ENCODE measurements at regions not wholly inside any gene's neighbourhood (a gene's known extent, or its start where the extent isn't known, plus 50 kb on each side); places are given as distances from the start of the nearest gene placed in this dataset.

DNA sequence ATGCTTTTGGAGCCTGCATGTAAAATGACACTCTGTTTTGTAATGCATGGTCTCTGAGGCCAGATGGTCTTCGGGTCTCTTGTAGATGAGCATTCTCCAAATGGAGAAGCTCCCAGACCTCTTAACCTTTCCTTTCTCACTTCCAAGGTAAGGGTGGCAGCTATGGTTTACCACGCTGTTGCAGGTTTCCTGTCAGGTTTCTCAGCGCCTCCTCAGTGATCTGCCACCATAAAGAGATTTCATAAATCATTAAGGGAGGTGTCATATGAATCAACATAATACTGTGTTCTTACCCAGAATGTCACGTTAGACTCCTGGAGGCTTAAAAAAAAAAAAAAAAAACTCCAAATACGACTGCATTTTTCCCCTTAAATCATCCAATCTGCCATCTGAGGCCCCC, 787.4 kb upstream of the EEF2KMT start:
- H3K9me2 ChIP-seq (ENCODE audit: insufficient read depth): no peaks in the 10 kb centered on the region
- Mint-ChIP-seq H3K9me3 (no peaks in the 10 kb centered on the region; the same call in 2 of the 3 replicates), H3K27me3 (ENCODE audit: insufficient read depth, low read depth, poor library complexity) (peaks cover 6% of the 10 kb centered on the region), H3K4me1 (peaks cover 7% of the 10 kb centered on the region), H3K4me3 (no peak overlapping the region), H3K27ac (no peak overlapping the region), H3K36me3 (ENCODE audit: low read depth) (no peaks in the 10 kb centered on the region)
- H3K4me2 ChIP-seq: no peak overlapping the region
- H3K4me3 ChIP-seq: no peak overlapping the region
- H3F3A ChIP-seq (replicated peaks; ENCODE audit: low read depth): no peaks in the 10 kb centered on the region
- TF ChIP-seq, protein P1, sequence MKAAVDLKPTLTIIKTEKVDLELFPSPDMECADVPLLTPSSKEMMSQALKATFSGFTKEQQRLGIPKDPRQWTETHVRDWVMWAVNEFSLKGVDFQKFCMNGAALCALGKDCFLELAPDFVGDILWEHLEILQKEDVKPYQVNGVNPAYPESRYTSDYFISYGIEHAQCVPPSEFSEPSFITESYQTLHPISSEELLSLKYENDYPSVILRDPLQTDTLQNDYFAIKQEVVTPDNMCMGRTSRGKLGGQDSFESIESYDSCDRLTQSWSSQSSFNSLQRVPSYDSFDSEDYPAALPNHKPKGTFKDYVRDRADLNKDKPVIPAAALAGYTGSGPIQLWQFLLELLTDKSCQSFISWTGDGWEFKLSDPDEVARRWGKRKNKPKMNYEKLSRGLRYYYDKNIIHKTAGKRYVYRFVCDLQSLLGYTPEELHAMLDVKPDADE (IDR thresholded peaks at IDR 0.05): no peak
- TF ChIP-seq ZNF114 (CRISPR knock-in tag; IDR thresholded peaks at IDR 0.05): no peak
- TF ChIP-seq EZH2phosphoT487 (IDR thresholded peaks at IDR 0.05; ENCODE audit: unreplicated experiment): no peak
- TF ChIP-seq, protein P2, sequence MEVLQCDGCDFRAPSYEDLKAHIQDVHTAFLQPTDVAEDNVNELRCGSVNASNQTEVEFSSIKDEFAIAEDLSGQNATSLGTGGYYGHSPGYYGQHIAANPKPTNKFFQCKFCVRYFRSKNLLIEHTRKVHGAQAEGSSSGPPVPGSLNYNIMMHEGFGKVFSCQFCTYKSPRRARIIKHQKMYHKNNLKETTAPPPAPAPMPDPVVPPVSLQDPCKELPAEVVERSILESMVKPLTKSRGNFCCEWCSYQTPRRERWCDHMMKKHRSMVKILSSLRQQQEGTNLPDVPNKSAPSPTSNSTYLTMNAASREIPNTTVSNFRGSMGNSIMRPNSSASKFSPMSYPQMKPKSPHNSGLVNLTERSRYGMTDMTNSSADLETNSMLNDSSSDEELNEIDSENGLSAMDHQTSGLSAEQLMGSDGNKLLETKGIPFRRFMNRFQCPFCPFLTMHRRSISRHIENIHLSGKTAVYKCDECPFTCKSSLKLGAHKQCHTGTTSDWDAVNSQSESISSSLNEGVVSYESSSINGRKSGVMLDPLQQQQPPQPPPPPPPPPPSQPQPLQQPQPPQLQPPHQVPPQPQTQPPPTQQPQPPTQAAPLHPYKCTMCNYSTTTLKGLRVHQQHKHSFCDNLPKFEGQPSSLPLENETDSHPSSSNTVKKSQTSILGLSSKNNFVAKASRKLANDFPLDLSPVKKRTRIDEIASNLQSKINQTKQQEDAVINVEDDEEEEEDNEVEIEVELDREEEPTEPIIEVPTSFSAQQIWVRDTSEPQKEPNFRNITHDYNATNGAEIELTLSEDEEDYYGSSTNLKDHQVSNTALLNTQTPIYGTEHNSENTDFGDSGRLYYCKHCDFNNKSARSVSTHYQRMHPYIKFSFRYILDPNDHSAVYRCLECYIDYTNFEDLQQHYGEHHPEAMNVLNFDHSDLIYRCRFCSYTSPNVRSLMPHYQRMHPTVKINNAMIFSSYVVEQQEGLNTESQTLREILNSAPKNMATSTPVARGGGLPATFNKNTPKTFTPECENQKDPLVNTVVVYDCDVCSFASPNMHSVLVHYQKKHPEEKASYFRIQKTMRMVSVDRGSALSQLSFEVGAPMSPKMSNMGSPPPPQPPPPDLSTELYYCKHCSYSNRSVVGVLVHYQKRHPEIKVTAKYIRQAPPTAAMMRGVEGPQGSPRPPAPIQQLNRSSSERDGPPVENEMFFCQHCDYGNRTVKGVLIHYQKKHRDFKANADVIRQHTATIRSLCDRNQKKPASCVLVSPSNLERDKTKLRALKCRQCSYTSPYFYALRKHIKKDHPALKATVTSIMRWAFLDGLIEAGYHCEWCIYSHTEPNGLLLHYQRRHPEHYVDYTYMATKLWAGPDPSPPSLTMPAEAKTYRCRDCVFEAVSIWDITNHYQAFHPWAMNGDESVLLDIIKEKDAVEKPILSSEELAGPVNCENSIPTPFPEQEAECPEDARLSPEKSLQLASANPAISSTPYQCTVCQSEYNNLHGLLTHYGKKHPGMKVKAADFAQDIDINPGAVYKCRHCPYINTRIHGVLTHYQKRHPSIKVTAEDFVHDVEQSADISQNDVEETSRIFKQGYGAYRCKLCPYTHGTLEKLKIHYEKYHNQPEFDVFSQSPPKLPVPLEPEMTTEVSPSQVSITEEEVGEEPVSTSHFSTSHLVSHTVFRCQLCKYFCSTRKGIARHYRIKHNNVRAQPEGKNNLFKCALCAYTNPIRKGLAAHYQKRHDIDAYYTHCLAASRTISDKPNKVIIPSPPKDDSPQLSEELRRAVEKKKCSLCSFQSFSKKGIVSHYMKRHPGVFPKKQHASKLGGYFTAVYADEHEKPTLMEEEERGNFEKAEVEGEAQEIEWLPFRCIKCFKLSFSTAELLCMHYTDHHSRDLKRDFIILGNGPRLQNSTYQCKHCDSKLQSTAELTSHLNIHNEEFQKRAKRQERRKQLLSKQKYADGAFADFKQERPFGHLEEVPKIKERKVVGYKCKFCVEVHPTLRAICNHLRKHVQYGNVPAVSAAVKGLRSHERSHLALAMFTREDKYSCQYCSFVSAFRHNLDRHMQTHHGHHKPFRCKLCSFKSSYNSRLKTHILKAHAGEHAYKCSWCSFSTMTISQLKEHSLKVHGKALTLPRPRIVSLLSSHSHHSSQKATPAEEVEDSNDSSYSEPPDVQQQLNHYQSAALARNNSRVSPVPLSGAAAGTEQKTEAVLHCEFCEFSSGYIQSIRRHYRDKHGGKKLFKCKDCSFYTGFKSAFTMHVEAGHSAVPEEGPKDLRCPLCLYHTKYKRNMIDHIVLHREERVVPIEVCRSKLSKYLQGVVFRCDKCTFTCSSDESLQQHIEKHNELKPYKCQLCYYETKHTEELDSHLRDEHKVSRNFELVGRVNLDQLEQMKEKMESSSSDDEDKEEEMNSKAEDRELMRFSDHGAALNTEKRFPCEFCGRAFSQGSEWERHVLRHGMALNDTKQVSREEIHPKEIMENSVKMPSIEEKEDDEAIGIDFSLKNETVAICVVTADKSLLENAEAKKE (CRISPR knock-in tag; IDR thresholded peaks at IDR 0.05): no peak
- TF ChIP-seq STAT1 (IDR thresholded peaks at IDR 0.05; ENCODE audit: unreplicated experiment): no peak
- no peak for TF ChIP-seq EZH2 (IDR thresholded peaks at IDR 0.05; ENCODE audit: low read depth, unreplicated experiment)
- TF ChIP-seq JUNB (IDR thresholded peaks at IDR 0.05; ENCODE audit: unreplicated experiment): no peak
- no peak for TF ChIP-seq NANOG (IDR thresholded peaks at IDR 0.05; ENCODE audit: borderline replicate concordance)
- no peak for TF ChIP-seq ZNF331 (CRISPR knock-in tag; IDR thresholded peaks at IDR 0.05; ENCODE audit: low read depth)
- TF ChIP-seq CREB1 (CRISPR knock-in tag; IDR thresholded peaks at IDR 0.05; ENCODE audit: low read depth): no peak
- TF ChIP-seq, protein P3, sequence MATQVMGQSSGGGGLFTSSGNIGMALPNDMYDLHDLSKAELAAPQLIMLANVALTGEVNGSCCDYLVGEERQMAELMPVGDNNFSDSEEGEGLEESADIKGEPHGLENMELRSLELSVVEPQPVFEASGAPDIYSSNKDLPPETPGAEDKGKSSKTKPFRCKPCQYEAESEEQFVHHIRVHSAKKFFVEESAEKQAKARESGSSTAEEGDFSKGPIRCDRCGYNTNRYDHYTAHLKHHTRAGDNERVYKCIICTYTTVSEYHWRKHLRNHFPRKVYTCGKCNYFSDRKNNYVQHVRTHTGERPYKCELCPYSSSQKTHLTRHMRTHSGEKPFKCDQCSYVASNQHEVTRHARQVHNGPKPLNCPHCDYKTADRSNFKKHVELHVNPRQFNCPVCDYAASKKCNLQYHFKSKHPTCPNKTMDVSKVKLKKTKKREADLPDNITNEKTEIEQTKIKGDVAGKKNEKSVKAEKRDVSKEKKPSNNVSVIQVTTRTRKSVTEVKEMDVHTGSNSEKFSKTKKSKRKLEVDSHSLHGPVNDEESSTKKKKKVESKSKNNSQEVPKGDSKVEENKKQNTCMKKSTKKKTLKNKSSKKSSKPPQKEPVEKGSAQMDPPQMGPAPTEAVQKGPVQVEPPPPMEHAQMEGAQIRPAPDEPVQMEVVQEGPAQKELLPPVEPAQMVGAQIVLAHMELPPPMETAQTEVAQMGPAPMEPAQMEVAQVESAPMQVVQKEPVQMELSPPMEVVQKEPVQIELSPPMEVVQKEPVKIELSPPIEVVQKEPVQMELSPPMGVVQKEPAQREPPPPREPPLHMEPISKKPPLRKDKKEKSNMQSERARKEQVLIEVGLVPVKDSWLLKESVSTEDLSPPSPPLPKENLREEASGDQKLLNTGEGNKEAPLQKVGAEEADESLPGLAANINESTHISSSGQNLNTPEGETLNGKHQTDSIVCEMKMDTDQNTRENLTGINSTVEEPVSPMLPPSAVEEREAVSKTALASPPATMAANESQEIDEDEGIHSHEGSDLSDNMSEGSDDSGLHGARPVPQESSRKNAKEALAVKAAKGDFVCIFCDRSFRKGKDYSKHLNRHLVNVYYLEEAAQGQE (IDR thresholded peaks at IDR 0.05; ENCODE audit: unreplicated experiment): no peak
- TF ChIP-seq, protein P4, sequence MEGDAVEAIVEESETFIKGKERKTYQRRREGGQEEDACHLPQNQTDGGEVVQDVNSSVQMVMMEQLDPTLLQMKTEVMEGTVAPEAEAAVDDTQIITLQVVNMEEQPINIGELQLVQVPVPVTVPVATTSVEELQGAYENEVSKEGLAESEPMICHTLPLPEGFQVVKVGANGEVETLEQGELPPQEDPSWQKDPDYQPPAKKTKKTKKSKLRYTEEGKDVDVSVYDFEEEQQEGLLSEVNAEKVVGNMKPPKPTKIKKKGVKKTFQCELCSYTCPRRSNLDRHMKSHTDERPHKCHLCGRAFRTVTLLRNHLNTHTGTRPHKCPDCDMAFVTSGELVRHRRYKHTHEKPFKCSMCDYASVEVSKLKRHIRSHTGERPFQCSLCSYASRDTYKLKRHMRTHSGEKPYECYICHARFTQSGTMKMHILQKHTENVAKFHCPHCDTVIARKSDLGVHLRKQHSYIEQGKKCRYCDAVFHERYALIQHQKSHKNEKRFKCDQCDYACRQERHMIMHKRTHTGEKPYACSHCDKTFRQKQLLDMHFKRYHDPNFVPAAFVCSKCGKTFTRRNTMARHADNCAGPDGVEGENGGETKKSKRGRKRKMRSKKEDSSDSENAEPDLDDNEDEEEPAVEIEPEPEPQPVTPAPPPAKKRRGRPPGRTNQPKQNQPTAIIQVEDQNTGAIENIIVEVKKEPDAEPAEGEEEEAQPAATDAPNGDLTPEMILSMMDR (conservative IDR thresholded peaks at IDR 0.05; ENCODE audit: low read depth in 2 of 2): no peak
- TF ChIP-seq POLR2AphosphoS5 (IDR thresholded peaks at IDR 0.05; ENCODE audit: low read depth): no peak
- H2AFZ ChIP-seq: no peak overlapping the region
- no peaks in the 10 kb centered on the region for H3K27me3 ChIP-seq (ENCODE audit: insufficient read depth)
- H3K27ac ChIP-seq (ENCODE audit: low read depth): no peak overlapping the region
- DNase-seq (ENCODE audit: low spot score): no peak
- ATAC-seq: no peak
- no peaks in the 10 kb centered on the region for H3K79me2 ChIP-seq (replicated peaks; ENCODE audit: insufficient read depth)
- H3K4me1 ChIP-seq (ENCODE audit: insufficient read depth): no peaks in the 10 kb centered on the region
- no peaks in the 10 kb centered on the region for H4K20me1 ChIP-seq (replicated peaks; ENCODE audit: insufficient read depth)
- H3K36me3 ChIP-seq (ENCODE audit: insufficient read depth): no peaks in the 10 kb centered on the region
